ENCODE measurements at regions not wholly inside any gene's neighbourhood (a gene's known extent, or its start where the extent isn't known, plus 50 kb on each side); places are given as distances from the start of the nearest gene placed in this dataset.

- Mint-ChIP-seq H3K4me3 (no peak overlapping the region), H3K36me3 (ENCODE audit: low read depth) (no peaks in the 10 kb centered on the region), H3K4me1 (peaks cover 71% of the 10 kb centered on the region), H3K27me3 (ENCODE audit: low read depth, poor library complexity) (no peaks in the 10 kb centered on the region), H3K9me3 (no peaks in the 10 kb centered on the region), H3K27ac (no peak overlapping the region)
- no peak for DNase-seq
- no peak for TF ChIP-seq CTCF (IDR thresholded peaks at IDR 0.05)
These were observed 92.5 kb downstream of the ZFP36L2 start for GRCh38 chr2:43133708-43134570.

GRCh38 chr2:43133336-43133707, 93.1 kb downstream of the ZFP36L2 start:
- H3K27ac Mint-ChIP-seq: no peak overlapping the region
- H3K9me3 Mint-ChIP-seq: no peaks in the 10 kb centered on the region
- no peaks in the 10 kb centered on the region for H3K36me3 Mint-ChIP-seq (ENCODE audit: low read depth)
- no peak for DNase-seq
- peaks cover 72% of the 10 kb centered on the region for H3K4me1 Mint-ChIP-seq
- no peak for TF ChIP-seq CTCF (IDR thresholded peaks at IDR 0.05)
- H3K27me3 Mint-ChIP-seq (ENCODE audit: low read depth, poor library complexity): no peaks in the 10 kb centered on the region
- no peak overlapping the region for H3K4me3 Mint-ChIP-seq

GRCh38 chr2:43132683-43133301, 93.6 kb downstream of the ZFP36L2 start:
- Mint-ChIP-seq H3K4me1 (peaks cover 74% of the 10 kb centered on the region), H3K4me3 (no peak overlapping the region), H3K36me3 (ENCODE audit: low read depth) (no peaks in the 10 kb centered on the region), H3K27ac (no peak overlapping the region), H3K27me3 (ENCODE audit: low read depth, poor library complexity) (no peaks in the 10 kb centered on the region), H3K9me3 (no peaks in the 10 kb centered on the region)
- no peak for TF ChIP-seq CTCF (IDR thresholded peaks at IDR 0.05)
- no peak for DNase-seq

GRCh38 chr2:43131890-43132682, 94.3 kb downstream of the ZFP36L2 start:
- H3K27me3 Mint-ChIP-seq (ENCODE audit: low read depth, poor library complexity): no peaks in the 10 kb centered on the region
- peaks cover 72% of the 10 kb centered on the region for H3K4me1 Mint-ChIP-seq
- TF ChIP-seq CTCF (IDR thresholded peaks at IDR 0.05): no peak
- no peaks in the 10 kb centered on the region for H3K36me3 Mint-ChIP-seq (ENCODE audit: low read depth)
- no peak overlapping the region for H3K27ac Mint-ChIP-seq
- no peaks in the 10 kb centered on the region for H3K9me3 Mint-ChIP-seq
- DNase-seq: no peak
- H3K4me3 Mint-ChIP-seq: no peak overlapping the region

GRCh38 chr2:43131051-43131889, 95.1 kb downstream of the ZFP36L2 start:
- Mint-ChIP-seq H3K27ac (no peak overlapping the region), H3K9me3 (no peaks in the 10 kb centered on the region), H3K4me3 (no peak overlapping the region), H3K36me3 (ENCODE audit: low read depth) (no peaks in the 10 kb centered on the region), H3K4me1 (peaks cover 67% of the 10 kb centered on the region), H3K27me3 (ENCODE audit: low read depth, poor library complexity) (no peaks in the 10 kb centered on the region)
- no peak for TF ChIP-seq CTCF (IDR thresholded peaks at IDR 0.05)
- DNase-seq: no peak

Data from nephron progenitor cell (in vitro differentiated cells).